DND-41 (cell line): ENCODE measurements at regions not wholly inside any gene's neighbourhood (a gene's known extent, or its start where the extent isn't known, plus 50 kb on each side); places are given as distances from the start of the nearest gene placed in this dataset.

Experiments
- ATAC-seq: fragments of 200-7000 bp; cut with Tn5 transposase; 3 replicates; pipeline ENCODE4 v1.9.1; 2021; ENCODE audit warnings: low read depth; ENCODE audit not compliant: insufficient read depth
- DNase-seq: peaks from one replicate; pipeline ENCODE4 v3.0.0-alpha.2; 2020
- H2AFZ ChIP-seq: 2 replicates; pipeline ENCODE4 v1.6.0; 2012; ENCODE audit warnings: low read depth, low read length
- H3K27ac ChIP-seq: 2 replicates; pipeline ENCODE4 v1.5.1; 2012; ENCODE audit warnings: low read length, inconsistent platforms
- H3K27me3 ChIP-seq: fragments of 200-600 bp; sonication (generic); 2 replicates; pipeline ENCODE4 v1.6.0; 2012; ENCODE audit warnings: low read length, mild to moderate bottlenecking, inconsistent platforms; ENCODE audit not compliant: insufficient read depth, poor library complexity
- H3K36me3 ChIP-seq: 2 replicates; pipeline ENCODE4 v1.5.1; 2012; ENCODE audit warnings: low read length, inconsistent platforms; ENCODE audit not compliant: insufficient read depth
- H3K4me1 ChIP-seq: 2 replicates; pipeline ENCODE4 v1.5.1; 2012; ENCODE audit warnings: mild to moderate bottlenecking, low read length; ENCODE audit not compliant: insufficient read depth
- H3K4me2 ChIP-seq: 2 replicates; pipeline ENCODE4 v1.6.0; 2012; ENCODE audit warnings: mild to moderate bottlenecking, moderate library complexity, low read length, inconsistent platforms; ENCODE audit not compliant: insufficient read depth
- H3K4me3 ChIP-seq, 2 experiments: fragments of 200-600 bp in 1 of 2; shearing (Covaris generic) in 1 of 2; 2 replicates each; pipeline ENCODE4 v1.5.1; 2012 to 2016; ENCODE audit warnings: inconsistent platforms in 2 of 2, low read length in 2 of 2, mild to moderate bottlenecking in 2 of 2, low read depth in 1 of 2, moderate library complexity in 1 of 2
- H3K79me2 ChIP-seq: 2 replicates; pipeline ENCODE4 v1.6.0; 2012; ENCODE audit warnings: low read length, inconsistent platforms; ENCODE audit not compliant: insufficient read depth
- H3K9ac ChIP-seq: 2 replicates; pipeline ENCODE4 v1.6.0; 2012; ENCODE audit warnings: low read depth, mild to moderate bottlenecking, inconsistent platforms, low read length, moderate library complexity
- H3K9me3 ChIP-seq: 2 replicates; pipeline ENCODE4 v1.5.1; 2012; ENCODE audit warnings: low read length, moderate library complexity, mild to moderate bottlenecking, inconsistent platforms; ENCODE audit not compliant: insufficient read depth, severe bottlenecking
- H4K20me1 ChIP-seq: 2 replicates; pipeline ENCODE4 v1.6.0; 2012; ENCODE audit warnings: low read length; ENCODE audit not compliant: insufficient read depth
- CTCF ChIP-seq: IDR thresholded peaks from 2 replicates; pipeline ENCODE4 v1.5.1; 2012; ENCODE audit warnings: borderline replicate concordance, low read length, moderate library complexity, mild to moderate bottlenecking; ENCODE audit not compliant: poor library complexity, severe bottlenecking; ENCODE audit errors: extremely low read depth
- EZH2 ChIP-seq: IDR thresholded peaks from 3 replicates; pipeline ENCODE4 v1.6.1; 2012; ENCODE audit warnings: borderline replicate concordance, low read depth, mild to moderate bottlenecking, moderate library complexity, low read length, inconsistent platforms; ENCODE audit not compliant: severe bottlenecking

- ATAC-seq (no peak), DNase-seq (no peak)
- H2AFZ ChIP-seq = no peak overlapping the region
- H3K4me3 ChIP-seq = no peak overlapping the region
- H3K4me2 ChIP-seq = no peak overlapping the region
- no peaks in the 10 kb centered on the region for H3K9me3 ChIP-seq
- no peaks in the 10 kb centered on the region for H3K4me1 ChIP-seq
- H3K9ac ChIP-seq = no peak overlapping the region
- TF ChIP-seq CTCF (no peak), EZH2 (no peak)
- H3K36me3 ChIP-seq = no peaks in the 10 kb centered on the region
- H3K27me3 ChIP-seq = no peaks in the 10 kb centered on the region
- H3K79me2 ChIP-seq = no peaks in the 10 kb centered on the region
- H4K20me1 ChIP-seq = no peaks in the 10 kb centered on the region
- no peak overlapping the region for H3K27ac ChIP-seq
Measured at GRCh38 chr13:92938486-92939020, 288.1 kb upstream of the GPC6 start.

- Histone ChIP-seq H3K27me3 (no peaks in the 10 kb centered on the region), H3K4me1 (no peaks in the 10 kb centered on the region), H3K27ac (no peak overlapping the region), H3K4me2 (no peak overlapping the region), H3K36me3 (no peaks in the 10 kb centered on the region), H3K4me3 (no peak overlapping the region), H3K79me2 (no peaks in the 10 kb centered on the region), H4K20me1 (no peaks in the 10 kb centered on the region), H3K9ac (no peak overlapping the region), H2AFZ (no peak overlapping the region), H3K9me3 (no peaks in the 10 kb centered on the region)
- no peak for DNase-seq
- no peak for TF ChIP-seq CTCF
- no peak for ATAC-seq
Measured at GRCh38 chr13:92941167-92941566, 285.4 kb upstream of the GPC6 start.

GRCh38 chr13:92947770-92948434, 278.7 kb upstream of the GPC6 start:
- H4K20me1 ChIP-seq = no peaks in the 10 kb centered on the region
- no peaks in the 10 kb centered on the region for H3K27me3 ChIP-seq
- H3K79me2 ChIP-seq = no peaks in the 10 kb centered on the region
- H3K4me3 ChIP-seq = no peak overlapping the region
- H3K27ac ChIP-seq = no peak overlapping the region
- no peaks in the 10 kb centered on the region for H3K4me1 ChIP-seq
- DNase-seq = no peak
- H3K36me3 ChIP-seq = no peaks in the 10 kb centered on the region
- no peak overlapping the region for H2AFZ ChIP-seq
- no peak overlapping the region for H3K4me2 ChIP-seq
- ATAC-seq = no peak
- TF ChIP-seq EZH2 (no peak), CTCF (no peak)
- no peaks in the 10 kb centered on the region for H3K9me3 ChIP-seq
- H3K9ac ChIP-seq = no peak overlapping the region
